Vagina (tissue), 2 donors: ENCODE measurements at regions not wholly inside any gene's neighbourhood (a gene's known extent, or its start where the extent isn't known, plus 50 kb on each side); places are given as distances from the start of the nearest gene placed in this dataset.

Experiments
- DNase-seq, 2 donors: peaks; one replicate each; pipeline ENCODE4 v3.0.0-alpha.2; 2017; ENCODE audit errors: extremely low spot score in 2 of 2
- H3K27ac ChIP-seq: fragments of 200-600 bp; sonication (generic); one replicate; pipeline ENCODE4 v1.5.1; 2019
- H3K27me3 ChIP-seq: fragments of 200-600 bp; sonication (generic); one replicate; pipeline ENCODE4 v1.5.1; 2019
- H3K36me3 ChIP-seq, 2 donors: fragments of 200-600 bp; sonication (generic); one replicate each; pipeline ENCODE4 v1.5.1; 2017 to 2019
- H3K4me1 ChIP-seq: fragments of 200-600 bp; sonication (generic); one replicate; pipeline ENCODE4 v1.5.1; 2019
- H3K4me3 ChIP-seq, 2 donors: fragments of 200-600 bp; sonication (generic); 1 replicate in 1 of 2; 2 replicates in 1 of 2; pipeline ENCODE4 v1.5.1; 2016 to 2019
- H3K9me3 ChIP-seq: fragments of 200-600 bp; sonication (generic); one replicate; pipeline ENCODE4 v1.5.1; 2019
- CTCF ChIP-seq, 3 experiments: fragments of 450-650 bp in 2 of 3; fragments of 200-600 bp in 1 of 3; sonication (generic) in 1 of 3; IDR thresholded peaks; one replicate each; pipeline ENCODE4 v1.5.1; 2017 to 2019; ENCODE audit warnings: antibody characterized with exemption in 3 of 3, mild to moderate bottlenecking in 2 of 3, moderate library complexity in 2 of 3
- POLR2A ChIP-seq, 2 donors: fragments of 450-650 bp; IDR thresholded peaks; one replicate each; pipeline ENCODE4 v1.6.1; 2017; ENCODE audit warnings: antibody characterized with exemption in 2 of 2, mild to moderate bottlenecking in 2 of 2, moderate library complexity in 2 of 2
- POLR2AphosphoS5 ChIP-seq, 2 donors: sonication (generic); formaldehyde crosslinking; IDR thresholded peaks; one replicate each; pipeline ENCODE4 v1.9.0; 2017; ENCODE audit warnings: antibody characterized with exemption in 2 of 2, mild to moderate bottlenecking in 2 of 2, low read depth in 1 of 2; ENCODE audit not compliant: insufficient read depth in 1 of 2
- intact Hi-C: fragments of 100-400 bp; cut with DNase I; formaldehyde crosslinking; loops from one replicate; pipeline ENCODE4 v1.15.1; 2023

- intact Hi-C loops = loop anchor here (5.0 kb wide), 2 partner anchors 86 to 151 kb away; partner anchors contain the start of gene PDK4
- H3K4me3 ChIP-seq = no peak overlapping the region
- H3K36me3 ChIP-seq = no peaks in the 10 kb centered on the region
- DNase-seq = no peak
- H3K9me3 ChIP-seq = no peaks in the 10 kb centered on the region
- no peak overlapping the region for H3K27ac ChIP-seq
- no peaks in the 10 kb centered on the region for H3K27me3 ChIP-seq
- no peak for TF ChIP-seq POLR2AphosphoS5 (IDR thresholded peaks at IDR 0.05; ENCODE audit: insufficient read depth in 1 of 2, low read depth in 1 of 2)
- no peak for TF ChIP-seq CTCF (IDR thresholded peaks at IDR 0.05)
- no peak for TF ChIP-seq POLR2A (IDR thresholded peaks at IDR 0.05)
- peaks cover 12% of the 10 kb centered on the region for H3K4me1 ChIP-seq
Observed at GRCh38 chr7:95682913-95683312, 86.6 kb upstream of the PDK4 start.

GRCh38 chr7:95676691-95677090 is 80.4 kb upstream of the PDK4 start:
- intact Hi-C loops = no loop called here
- Histone ChIP-seq H3K4me3 (no peak overlapping the region), H3K9me3 (no peaks in the 10 kb centered on the region), H3K36me3 (no peaks in the 10 kb centered on the region), H3K27ac (no peak overlapping the region), H3K4me1 (no peaks in the 10 kb centered on the region), H3K27me3 (no peaks in the 10 kb centered on the region)
- no peak for TF ChIP-seq CTCF (IDR thresholded peaks at IDR 0.05)
- no peak for TF ChIP-seq POLR2AphosphoS5 (IDR thresholded peaks at IDR 0.05; ENCODE audit: insufficient read depth in 1 of 2, low read depth in 1 of 2)
- no peak for TF ChIP-seq POLR2A (IDR thresholded peaks at IDR 0.05)
- DNase-seq = no peak

- no peaks in the 10 kb centered on the region for H3K4me1 ChIP-seq
- H3K27me3 ChIP-seq = no peaks in the 10 kb centered on the region
- TF ChIP-seq POLR2AphosphoS5 (IDR thresholded peaks at IDR 0.05; ENCODE audit: insufficient read depth in 1 of 2, low read depth in 1 of 2) (no peak), CTCF (IDR thresholded peaks at IDR 0.05) (no peak), POLR2A (IDR thresholded peaks at IDR 0.05) (no peak)
- no peak for DNase-seq
- no peak overlapping the region for H3K4me3 ChIP-seq
- intact Hi-C loops = no loop called here
- H3K27ac ChIP-seq = no peak overlapping the region
- H3K9me3 ChIP-seq = no peaks in the 10 kb centered on the region
- H3K36me3 ChIP-seq = no peaks in the 10 kb centered on the region
Observed at GRCh38 chr7:95675632-95676031, 79.3 kb upstream of the PDK4 start.

GRCh38 chr7:95675016-95675415 is 78.7 kb upstream of the PDK4 start:
- Histone ChIP-seq H3K4me1 (no peaks in the 10 kb centered on the region), H3K27me3 (no peaks in the 10 kb centered on the region), H3K9me3 (no peaks in the 10 kb centered on the region), H3K4me3 (no peak overlapping the region), H3K27ac (no peak overlapping the region), H3K36me3 (no peaks in the 10 kb centered on the region)
- intact Hi-C loops = no loop called here
- TF ChIP-seq CTCF (IDR thresholded peaks at IDR 0.05) (no peak), POLR2A (IDR thresholded peaks at IDR 0.05) (no peak)
- DNase-seq = no peak

GRCh38 chr7:95674101-95674500 is 77.8 kb upstream of the PDK4 start:
- Histone ChIP-seq H3K27ac (no peak overlapping the region), H3K4me1 (no peaks in the 10 kb centered on the region), H3K27me3 (no peaks in the 10 kb centered on the region), H3K9me3 (no peaks in the 10 kb centered on the region), H3K36me3 (no peaks in the 10 kb centered on the region), H3K4me3 (no peak overlapping the region)
- no peak for DNase-seq
- intact Hi-C loops = no loop called here
- TF ChIP-seq POLR2A (IDR thresholded peaks at IDR 0.05) = no peak

- no peak overlapping the region for H3K4me3 ChIP-seq
- TF ChIP-seq POLR2A (IDR thresholded peaks at IDR 0.05) = no peak
- no peak for TF ChIP-seq POLR2AphosphoS5 (IDR thresholded peaks at IDR 0.05; ENCODE audit: insufficient read depth in 1 of 2, low read depth in 1 of 2)
- TF ChIP-seq CTCF (IDR thresholded peaks at IDR 0.05) = no peak
- no peaks in the 10 kb centered on the region for H3K4me1 ChIP-seq
- H3K27me3 ChIP-seq = no peaks in the 10 kb centered on the region
- no peak for DNase-seq
- H3K27ac ChIP-seq = no peak overlapping the region
- intact Hi-C loops = no loop called here
- no peaks in the 10 kb centered on the region for H3K9me3 ChIP-seq
- H3K36me3 ChIP-seq = no peaks in the 10 kb centered on the region
Observed at GRCh38 chr7:95672434-95672833, 76.1 kb upstream of the PDK4 start.
